ENCODE measurements at regions not wholly inside any gene's neighbourhood (a gene's known extent, or its start where the extent isn't known, plus 50 kb on each side); places are given as distances from the start of the nearest gene placed in this dataset.

DNA sequence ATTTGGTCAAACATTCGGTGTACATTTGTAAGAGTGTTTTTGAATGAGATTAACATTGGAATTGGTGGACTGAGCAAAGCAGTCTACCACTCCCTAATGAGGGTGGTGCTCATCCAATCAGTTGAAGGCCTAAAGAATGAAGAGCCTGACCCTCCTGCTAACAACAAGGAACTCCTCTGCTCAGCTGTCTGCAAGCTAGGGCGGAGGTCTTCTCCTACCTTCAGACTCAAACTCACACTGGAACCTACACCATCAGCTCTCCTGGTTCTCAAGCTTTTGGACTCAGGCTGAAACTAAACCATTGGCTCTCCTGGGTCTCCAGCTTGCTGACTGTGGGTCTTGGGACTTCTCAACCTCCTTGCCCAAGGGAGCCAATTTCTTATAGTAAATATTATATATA lies 55.5 kb upstream of the NPAS2 start:
- no peak for DNase-seq (ENCODE audit: low read depth in 2 of 2)

- DNase-seq (ENCODE audit: low read depth in 2 of 2): no peak
These were observed 54.5 kb upstream of the NPAS2 start for GRCh38 chr2:100765481-100765880.

- DNase-seq (ENCODE audit: low read depth in 2 of 2): no peak
These were observed 53.7 kb upstream of the NPAS2 start for GRCh38 chr2:100766256-100766655.

- DNase-seq (ENCODE audit: low read depth in 2 of 2): no peak
These were observed 53.1 kb upstream of the NPAS2 start for GRCh38 chr2:100766806-100767205.

- peak; percentile 55 for DNase-seq (ENCODE audit: low read depth in 2 of 2)
These were observed 52.7 kb upstream of the NPAS2 start for GRCh38 chr2:100767224-100767653.

DNA sequence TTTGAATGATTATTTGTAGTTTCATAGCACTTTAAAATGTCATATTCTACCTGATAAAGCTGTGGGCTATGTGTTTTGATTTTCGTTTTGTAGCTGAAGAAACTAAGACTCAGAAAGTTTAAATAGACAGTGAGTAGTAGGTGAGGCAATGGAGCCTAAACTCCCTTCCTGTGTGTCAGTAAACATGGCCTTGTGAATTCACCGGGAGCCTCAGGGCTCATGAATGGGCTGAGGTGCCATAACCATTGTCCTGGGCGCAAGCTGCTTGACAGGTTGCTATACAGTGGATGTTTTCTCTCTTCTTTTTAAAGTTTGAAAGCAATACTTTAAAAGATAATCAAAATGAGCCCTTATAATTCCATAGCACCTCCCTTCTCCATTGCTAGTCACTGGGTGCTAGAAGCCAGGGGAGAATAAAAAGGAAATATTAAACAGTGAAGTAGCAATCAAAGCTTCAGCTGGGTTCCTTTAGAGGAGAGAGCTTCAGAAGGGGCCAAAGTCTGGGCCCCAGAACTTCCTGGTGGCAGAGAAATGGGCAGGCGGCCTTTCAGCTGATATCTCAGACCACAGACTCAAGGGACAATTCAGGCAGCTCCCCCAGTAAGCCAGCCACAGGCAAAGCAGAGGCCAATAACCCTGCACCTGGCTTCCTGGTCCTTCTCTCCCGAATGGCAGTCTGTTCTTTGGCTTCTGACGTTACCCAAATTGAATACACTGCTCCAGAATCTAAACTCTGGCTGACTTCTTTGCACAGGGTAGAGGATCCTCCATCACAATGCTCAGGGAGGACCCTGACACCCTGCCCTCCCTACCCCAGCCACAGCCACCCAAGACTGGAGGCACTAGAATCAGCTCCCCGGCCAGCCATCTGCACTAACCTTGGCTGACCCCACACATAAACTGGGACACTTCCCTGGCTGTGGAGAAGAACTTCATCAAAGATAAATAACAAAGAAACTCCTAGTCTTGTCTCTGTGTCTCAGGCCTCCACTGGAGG lies 51.8 kb upstream of the NPAS2 start:
- no peak for DNase-seq (ENCODE audit: low read depth in 2 of 2)
